ENCODE measurements at regions not wholly inside any gene's neighbourhood (a gene's known extent, or its start where the extent isn't known, plus 50 kb on each side); places are given as distances from the start of the nearest gene placed in this dataset.

DNA sequence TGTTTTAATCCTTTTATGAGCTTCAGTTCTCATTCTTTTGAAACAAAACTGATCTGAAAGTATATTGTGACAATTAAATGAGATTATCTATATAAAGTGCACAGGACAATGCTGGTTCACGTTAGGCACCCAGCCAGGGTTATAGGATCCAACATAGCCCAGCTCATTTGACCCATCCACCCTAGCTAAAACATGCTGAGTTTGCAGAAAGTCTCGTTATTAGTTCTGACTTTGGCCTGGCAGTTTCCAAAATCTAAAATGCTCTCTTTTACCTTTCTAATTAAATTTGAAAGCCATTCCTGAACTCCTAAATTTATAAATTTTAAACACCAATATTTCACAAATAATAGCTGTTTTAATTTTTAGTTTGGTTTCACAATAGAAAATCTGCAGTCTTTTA lies 131.9 kb upstream of the PTPRD start:
- no TSS peak for BruUV-seq (replicated peaks)
- Histone ChIP-seq H3K27ac (ENCODE audit: low read depth, low read length, poor library complexity, severe bottlenecking) (no peak overlapping the region), H3K9me2 (ENCODE audit: insufficient read depth, low read length) (no peaks in the 10 kb centered on the region), H3K36me3 (ENCODE audit: insufficient read depth, low read length) (no peaks in the 10 kb centered on the region), H3K79me2 (ENCODE audit: insufficient read depth, low read depth, low read length) (no peaks in the 10 kb centered on the region), H2AFZ (ENCODE audit: low read length) (no peak overlapping the region), H4K20me1 (ENCODE audit: insufficient read depth, low read length) (no peaks in the 10 kb centered on the region), H3K9me3 (ENCODE audit: low read length) (no peaks in the 10 kb centered on the region), H3K4me3 (ENCODE audit: low read depth, low read length, poor library complexity, severe bottlenecking) (no peak overlapping the region), H3K4me1 (ENCODE audit: insufficient read depth, low read length, poor library complexity, severe bottlenecking) (no peaks in the 10 kb centered on the region), H3K4me2 (ENCODE audit: low read length) (no peak overlapping the region)
- intact Hi-C loops (cut with micrococcal nuclease; ENCODE audit: unreplicated experiment): no loop called here
- DNase-seq (ENCODE audit: low spot score): no peak
- ChIA-PET POLR2A (interaction anchor here (0.8 to 1.2 kb wide), 4 partner anchors 9 to 20 kb away, joined by 3 to 4 read pairs (median 3); no protein-coding TSS in a partner anchor), CTCF (ENCODE audit: unreplicated experiment) (no interaction called here)
- TF ChIP-seq, protein P1, sequence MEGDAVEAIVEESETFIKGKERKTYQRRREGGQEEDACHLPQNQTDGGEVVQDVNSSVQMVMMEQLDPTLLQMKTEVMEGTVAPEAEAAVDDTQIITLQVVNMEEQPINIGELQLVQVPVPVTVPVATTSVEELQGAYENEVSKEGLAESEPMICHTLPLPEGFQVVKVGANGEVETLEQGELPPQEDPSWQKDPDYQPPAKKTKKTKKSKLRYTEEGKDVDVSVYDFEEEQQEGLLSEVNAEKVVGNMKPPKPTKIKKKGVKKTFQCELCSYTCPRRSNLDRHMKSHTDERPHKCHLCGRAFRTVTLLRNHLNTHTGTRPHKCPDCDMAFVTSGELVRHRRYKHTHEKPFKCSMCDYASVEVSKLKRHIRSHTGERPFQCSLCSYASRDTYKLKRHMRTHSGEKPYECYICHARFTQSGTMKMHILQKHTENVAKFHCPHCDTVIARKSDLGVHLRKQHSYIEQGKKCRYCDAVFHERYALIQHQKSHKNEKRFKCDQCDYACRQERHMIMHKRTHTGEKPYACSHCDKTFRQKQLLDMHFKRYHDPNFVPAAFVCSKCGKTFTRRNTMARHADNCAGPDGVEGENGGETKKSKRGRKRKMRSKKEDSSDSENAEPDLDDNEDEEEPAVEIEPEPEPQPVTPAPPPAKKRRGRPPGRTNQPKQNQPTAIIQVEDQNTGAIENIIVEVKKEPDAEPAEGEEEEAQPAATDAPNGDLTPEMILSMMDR (conservative IDR thresholded peaks at IDR 0.05; ENCODE audit: low read length): no peak
- TF ChIP-seq EZH2phosphoT487 (IDR thresholded peaks at IDR 0.05; ENCODE audit: borderline replicate concordance, low read depth, low read length): no peak

DNA sequence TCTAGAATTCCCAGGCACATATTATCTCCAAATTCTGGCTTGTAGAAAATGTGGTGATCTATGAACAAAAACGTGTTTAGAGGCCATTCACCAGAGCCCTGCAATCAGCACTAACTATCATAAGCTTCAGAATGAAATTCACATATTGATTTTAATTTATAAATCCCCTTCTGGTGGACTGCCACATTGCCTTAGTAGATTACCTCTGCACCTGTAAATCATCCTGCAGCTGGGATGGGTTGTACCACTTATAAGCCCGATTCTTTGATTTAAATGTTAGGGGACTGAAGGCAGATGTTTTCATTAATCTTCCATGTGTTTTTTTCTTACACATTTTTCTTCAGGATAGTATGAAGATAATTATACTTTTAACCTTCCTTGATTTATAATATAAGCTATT lies 140.7 kb upstream of the PTPRD start:
- no peak for DNase-seq (ENCODE audit: low spot score)
- intact Hi-C loops (cut with micrococcal nuclease; ENCODE audit: unreplicated experiment): no loop called here
- POLR2A ChIA-PET: interaction anchor here (0.7 to 1.1 kb wide), 2 partner anchors 9 to 1194 kb away, joined by 3 read pairs; no protein-coding TSS in a partner anchor
- H3K27ac ChIP-seq (ENCODE audit: low read depth, low read length, poor library complexity, severe bottlenecking): no peak overlapping the region
- H4K20me1 ChIP-seq (ENCODE audit: insufficient read depth, low read length): no peaks in the 10 kb centered on the region
- no peak overlapping the region for H3K4me3 ChIP-seq (ENCODE audit: low read depth, low read length, poor library complexity, severe bottlenecking)
- CTCF ChIA-PET (ENCODE audit: unreplicated experiment): no interaction called here
- no peaks in the 10 kb centered on the region for H3K9me3 ChIP-seq (ENCODE audit: low read length)
- H3K4me1 ChIP-seq (ENCODE audit: insufficient read depth, low read length, poor library complexity, severe bottlenecking): no peaks in the 10 kb centered on the region
- no peaks in the 10 kb centered on the region for H3K9me2 ChIP-seq (ENCODE audit: insufficient read depth, low read length)
- BruUV-seq (replicated peaks): no TSS peak
- H3K4me2 ChIP-seq (ENCODE audit: low read length): no peak overlapping the region
- no peaks in the 10 kb centered on the region for H3K36me3 ChIP-seq (ENCODE audit: insufficient read depth, low read length)
- TF ChIP-seq, protein P1 (conservative IDR thresholded peaks at IDR 0.05; ENCODE audit: low read length): no peak
- TF ChIP-seq EZH2phosphoT487 (IDR thresholded peaks at IDR 0.05; ENCODE audit: borderline replicate concordance, low read depth, low read length): no peak
- H3K79me2 ChIP-seq (ENCODE audit: insufficient read depth, low read depth, low read length): no peaks in the 10 kb centered on the region
- no peak overlapping the region for H2AFZ ChIP-seq (ENCODE audit: low read length)

DNA sequence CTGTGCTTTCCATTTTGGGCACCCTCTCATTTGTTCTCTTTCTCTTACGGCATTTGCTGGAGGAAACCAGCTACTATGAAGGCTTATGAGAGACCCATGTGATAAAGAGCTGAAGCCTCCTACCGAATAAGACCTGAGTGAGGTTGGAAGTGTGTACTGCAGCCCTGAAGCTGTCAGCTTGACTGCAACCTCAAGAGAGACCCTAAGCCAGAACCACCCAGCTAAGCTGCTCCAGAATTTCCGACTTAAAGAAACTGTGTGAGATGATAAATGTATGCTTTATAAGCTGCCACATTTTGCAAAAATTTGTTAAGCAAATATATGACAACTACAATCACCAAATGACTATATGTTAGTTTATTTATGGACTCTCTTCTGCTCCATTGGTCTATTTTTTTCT lies 151.7 kb upstream of the PTPRD start:
- no TSS peak for BruUV-seq (replicated peaks)
- Histone ChIP-seq H2AFZ (ENCODE audit: low read length) (no peak overlapping the region), H3K79me2 (ENCODE audit: insufficient read depth, low read depth, low read length) (no peaks in the 10 kb centered on the region), H3K9me3 (ENCODE audit: low read length) (no peaks in the 10 kb centered on the region), H3K4me2 (ENCODE audit: low read length) (no peak overlapping the region), H3K4me3 (ENCODE audit: low read depth, low read length, poor library complexity, severe bottlenecking) (no peak overlapping the region), H3K36me3 (ENCODE audit: insufficient read depth, low read length) (no peaks in the 10 kb centered on the region), H4K20me1 (ENCODE audit: insufficient read depth, low read length) (no peaks in the 10 kb centered on the region), H3K4me1 (ENCODE audit: insufficient read depth, low read length, poor library complexity, severe bottlenecking) (no peaks in the 10 kb centered on the region), H3K9me2 (ENCODE audit: insufficient read depth, low read length) (no peaks in the 10 kb centered on the region), H3K27ac (ENCODE audit: low read depth, low read length, poor library complexity, severe bottlenecking) (no peak overlapping the region)
- no peak for TF ChIP-seq EZH2phosphoT487 (IDR thresholded peaks at IDR 0.05; ENCODE audit: borderline replicate concordance, low read depth, low read length)
- TF ChIP-seq, protein P1 (conservative IDR thresholded peaks at IDR 0.05; ENCODE audit: low read length): no peak
- ChIA-PET POLR2A (interaction anchor here (0.5 to 0.9 kb wide), 2 partner anchors 19 to 1964 kb away, joined by 3 read pairs; no protein-coding TSS in a partner anchor), CTCF (ENCODE audit: unreplicated experiment) (no interaction called here)
- DNase-seq (ENCODE audit: low spot score): no peak
- intact Hi-C loops (cut with micrococcal nuclease; ENCODE audit: unreplicated experiment): no loop called here

Data from OCI-LY7 (cell line).